ENCODE measurements at regions not wholly inside any gene's neighbourhood (a gene's known extent, or its start where the extent isn't known, plus 50 kb on each side); places are given as distances from the start of the nearest gene placed in this dataset.

- Histone ChIP-seq H3K9me2 (replicated peaks; ENCODE audit: low read depth, low read length) (no peaks in the 10 kb centered on the region), H2AFZ (ENCODE audit: low read length) (no peak overlapping the region), H3F3A (ENCODE audit: low read depth) (no peaks in the 10 kb centered on the region), H3K36me3 (ENCODE audit: insufficient read depth, low read length) (no peaks in the 10 kb centered on the region), H3K4me1 (ENCODE audit: insufficient read depth, low read length, poor library complexity, severe bottlenecking) (no peaks in the 10 kb centered on the region), H3K4me2 (ENCODE audit: low read depth, low read length, poor library complexity, severe bottlenecking) (no peak overlapping the region), H3K9me3 (ENCODE audit: insufficient read depth, low read depth, low read length) (no peaks in the 10 kb centered on the region), H3K9ac (ENCODE audit: low read depth, low read length, poor library complexity, severe bottlenecking) (no peak overlapping the region), H3K27me3 (ENCODE audit: insufficient read depth, low read length, poor library complexity, severe bottlenecking) (no peaks in the 10 kb centered on the region), H3K79me2 (ENCODE audit: insufficient read depth, low read length) (no peaks in the 10 kb centered on the region), H4K20me1 (ENCODE audit: insufficient read depth, low read length, poor library complexity, severe bottlenecking) (no peaks in the 10 kb centered on the region), H3K4me3 (ENCODE audit: low read length, poor library complexity, severe bottlenecking) (no peak overlapping the region)
- TF ChIP-seq CTCF (conservative IDR thresholded peaks at IDR 0.05; ENCODE audit: low read length) (no peak), EZH2phosphoT487 (IDR thresholded peaks at IDR 0.05; ENCODE audit: borderline replicate concordance) (no peak)
Observed at GRCh38 chr21:27567381-27567780, 600.5 kb upstream of the ADAMTS5 start.

- H3K4me1 ChIP-seq (ENCODE audit: insufficient read depth, low read length, poor library complexity, severe bottlenecking), result no peaks in the 10 kb centered on the region
- H3K4me3 ChIP-seq (ENCODE audit: low read length, poor library complexity, severe bottlenecking), result no peak overlapping the region
- H4K20me1 ChIP-seq (ENCODE audit: insufficient read depth, low read length, poor library complexity, severe bottlenecking), result no peaks in the 10 kb centered on the region
- no peak for TF ChIP-seq EZH2phosphoT487 (IDR thresholded peaks at IDR 0.05; ENCODE audit: borderline replicate concordance)
- no peak for TF ChIP-seq CTCF (conservative IDR thresholded peaks at IDR 0.05; ENCODE audit: low read length)
- no peaks in the 10 kb centered on the region for H3K79me2 ChIP-seq (ENCODE audit: insufficient read depth, low read length)
- no peaks in the 10 kb centered on the region for H3K36me3 ChIP-seq (ENCODE audit: insufficient read depth, low read length)
- no peak overlapping the region for H3K4me2 ChIP-seq (ENCODE audit: low read depth, low read length, poor library complexity, severe bottlenecking)
- H2AFZ ChIP-seq (ENCODE audit: low read length), result no peak overlapping the region
- no peaks in the 10 kb centered on the region for H3K27me3 ChIP-seq (ENCODE audit: insufficient read depth, low read length, poor library complexity, severe bottlenecking)
- H3K9ac ChIP-seq (ENCODE audit: low read depth, low read length, poor library complexity, severe bottlenecking), result no peak overlapping the region
- no peaks in the 10 kb centered on the region for H3K9me2 ChIP-seq (replicated peaks; ENCODE audit: low read depth, low read length)
- no peaks in the 10 kb centered on the region for H3K9me3 ChIP-seq (ENCODE audit: insufficient read depth, low read depth, low read length)
- H3F3A ChIP-seq (ENCODE audit: low read depth), result no peaks in the 10 kb centered on the region
Observed at GRCh38 chr21:27566521-27566920, 599.6 kb upstream of the ADAMTS5 start.

- Histone ChIP-seq H3K79me2 (ENCODE audit: insufficient read depth, low read length) (no peaks in the 10 kb centered on the region), H3K9me2 (replicated peaks; ENCODE audit: low read depth, low read length) (no peaks in the 10 kb centered on the region), H3K4me2 (ENCODE audit: low read depth, low read length, poor library complexity, severe bottlenecking) (no peak overlapping the region), H2AFZ (ENCODE audit: low read length) (no peak overlapping the region), H3K4me3 (ENCODE audit: low read length, poor library complexity, severe bottlenecking) (no peak overlapping the region), H4K20me1 (ENCODE audit: insufficient read depth, low read length, poor library complexity, severe bottlenecking) (no peaks in the 10 kb centered on the region), H3K27me3 (ENCODE audit: insufficient read depth, low read length, poor library complexity, severe bottlenecking) (no peaks in the 10 kb centered on the region), H3K36me3 (ENCODE audit: insufficient read depth, low read length) (no peaks in the 10 kb centered on the region), H3K4me1 (ENCODE audit: insufficient read depth, low read length, poor library complexity, severe bottlenecking) (no peaks in the 10 kb centered on the region), H3K9me3 (ENCODE audit: insufficient read depth, low read depth, low read length) (no peaks in the 10 kb centered on the region), H3F3A (ENCODE audit: low read depth) (no peaks in the 10 kb centered on the region), H3K9ac (ENCODE audit: low read depth, low read length, poor library complexity, severe bottlenecking) (no peak overlapping the region)
- no peak for TF ChIP-seq CTCF (conservative IDR thresholded peaks at IDR 0.05; ENCODE audit: low read length)
- no peak for TF ChIP-seq EZH2phosphoT487 (IDR thresholded peaks at IDR 0.05; ENCODE audit: borderline replicate concordance)
Observed at GRCh38 chr21:27565364-27565763, 598.5 kb upstream of the ADAMTS5 start.

Data from Loucy (cell line).